Spleen (tissue), 7 donors: ENCODE measurements at regions not wholly inside any gene's neighbourhood (a gene's known extent, or its start where the extent isn't known, plus 50 kb on each side); places are given as distances from the start of the nearest gene placed in this dataset.

Source experiments
- CTCF ChIP-seq, 11 experiments: fragments of 200-600 bp in 7 of 11; fragments of 450-650 bp in 4 of 11; sonication (generic) in 4 of 11; IDR thresholded peaks in 8 of 11; conservative IDR thresholded peaks in 3 of 11; 1 replicate in 7 of 11; 2 replicates in 4 of 11; pipeline versions ENCODE4 v1.4.0 to v1.8.0; 2016 to 2021; ENCODE audit warnings: antibody characterized with exemption in 11 of 11, inconsistent platforms in 4 of 11, mild to moderate bottlenecking in 1 of 11
- POLR2A ChIP-seq, 3 donors: fragments of 450-650 bp; IDR thresholded peaks; one replicate each; pipeline ENCODE4 v1.5.1; 2017; ENCODE audit warnings: antibody characterized with exemption in 3 of 3, mild to moderate bottlenecking in 1 of 3
- POLR2AphosphoS5 ChIP-seq, 3 donors: sonication (generic); formaldehyde crosslinking; IDR thresholded peaks; one replicate each; pipeline ENCODE4 v1.5.1; 2017; ENCODE audit warnings: antibody characterized with exemption in 3 of 3
- donor health status: DM: no; HTN: no; CAD: no; lungs with moderate emphysema.
- donor health status: DM: no; HTN: no; CAD: no.
- donor health status: DM: no; HTN: no; CAD: no.

GRCh38 chr5:5061836-5062235 is 78.3 kb upstream of the ADAMTS16 start:
- TF ChIP-seq CTCF (IDR thresholded peaks at IDR 0.05 in 8 of 11, conservative IDR thresholded peaks at IDR 0.05 in 3 of 11) (no peak), POLR2A (IDR thresholded peaks at IDR 0.05) (no peak), POLR2AphosphoS5 (IDR thresholded peaks at IDR 0.05) (no peak)
